ENCODE measurements at regions not wholly inside any gene's neighbourhood (a gene's known extent, or its start where the extent isn't known, plus 50 kb on each side); places are given as distances from the start of the nearest gene placed in this dataset.
A peak's percentile ranks its signal among the peaks of the same experiment; 100 is the strongest.
"Not testable (repeated sequence)": the region's sequence is repeated elsewhere in the genome, so short reads cannot be mapped to it uniquely, and the experiment has no call there.

- not testable (repeated sequence) for TF ChIP-seq POLR2A, EP300, POLR2AphosphoS5 (IDR thresholded peaks at IDR 0.05)
- TF ChIP-seq CTCF (IDR thresholded peaks at IDR 0.05), result peak in 1 of 4 experiments; percentile 49
Observed at GRCh38 chr21:5123655-5124054, 5397.7 kb upstream of the TPTE start.

All from gastroesophageal sphincter (tissue), 3 donors.